ENCODE measurements at regions not wholly inside any gene's neighbourhood (a gene's known extent, or its start where the extent isn't known, plus 50 kb on each side); places are given as distances from the start of the nearest gene placed in this dataset.

- TF ChIP-seq CTCF (IDR thresholded peaks at IDR 0.05): no peak
- no peaks in the 10 kb centered on the region for H4K20me1 ChIP-seq (ENCODE audit: insufficient read depth, low read length)
- no peak overlapping the region for H2AFZ ChIP-seq (ENCODE audit: insufficient read depth, low read depth, low read length, poor library complexity, severe bottlenecking)
- intact Hi-C loops (cut with micrococcal nuclease): no loop called here
- no peak overlapping the region for H3K27ac ChIP-seq (ENCODE audit: low read depth in 1 of 2, low read length in 2 of 2)
- DNase-seq: no peak
- WGBS (ENCODE audit: insufficient coverage): 60% methylated on average over 1 of the region's 3 CpGs
- Mint-ChIP-seq H3K4me3 (no peak overlapping the region), H3K27ac (no peak overlapping the region), H3K36me3 (peaks cover 0 to under 1% of the 10 kb centered on the region in 2 donors), H3K27me3 (ENCODE audit: low read depth in 3 of 3) (no peaks in the 10 kb centered on the region), H3K4me1 (peaks cover 35% of the 10 kb centered on the region), H3K9me3 (peaks cover 7 to 17% (median 12%) of the 10 kb centered on the region in 7 donors)
- no peaks in the 10 kb centered on the region for H3K27me3 ChIP-seq (ENCODE audit: control insufficient read depth in 2 of 2, insufficient read depth in 2 of 2, low read length in 2 of 2)
- H3K9ac ChIP-seq (ENCODE audit: insufficient read depth, low read length, poor library complexity, severe bottlenecking): no peak overlapping the region
- H3K4me2 ChIP-seq (replicated peaks; ENCODE audit: extremely low read depth, low read length, poor library complexity, severe bottlenecking): no peak overlapping the region
- H3K79me2 ChIP-seq (ENCODE audit: insufficient read depth, low read length): no peaks in the 10 kb centered on the region
- H3K4me1 ChIP-seq (ENCODE audit: control insufficient read depth in 1 of 2, insufficient read depth in 2 of 2, low read length in 2 of 2): peaks cover 31 to 33% of the 10 kb centered on the region in 2 donors
- peaks cover 3 to 5% of the 10 kb centered on the region in 2 donors for H3K9me3 ChIP-seq (replicated peaks in 1 of 2; ENCODE audit: control insufficient read depth in 1 of 2, insufficient read depth in 1 of 2, low read length in 2 of 2)
- H3K4me3 ChIP-seq (replicated peaks in 1 of 3; ENCODE audit: low read depth in 2 of 3, low read length in 3 of 3): no peak overlapping the region
- no peaks in the 10 kb centered on the region for H3K36me3 ChIP-seq (replicated peaks in 1 of 2; ENCODE audit: control insufficient read depth in 1 of 2, insufficient read depth in 2 of 2, low read length in 2 of 2)
Measured at GRCh38 chr6:6418421-6418820, 98.0 kb upstream of the F13A1 start.

GRCh38 chr6:6420107-6420506 is 99.6 kb upstream of the F13A1 start:
- Mint-ChIP-seq H3K27me3 (ENCODE audit: low read depth in 3 of 3) (no peaks in the 10 kb centered on the region), H3K9me3 (peaks cover 22 to 31% (median 25%) of the 10 kb centered on the region in 7 donors), H3K27ac (no peak overlapping the region), H3K36me3 (peaks cover 2 to 11% of the 10 kb centered on the region in 2 donors), H3K4me3 (no peak overlapping the region), H3K4me1 (peaks cover 22% of the 10 kb centered on the region)
- H2AFZ ChIP-seq (ENCODE audit: insufficient read depth, low read depth, low read length, poor library complexity, severe bottlenecking): no peak overlapping the region
- no peak overlapping the region for H3K27ac ChIP-seq (ENCODE audit: low read depth in 1 of 2, low read length in 2 of 2)
- 100% methylated on average over 1 of the region's 1 CpG for WGBS (ENCODE audit: insufficient coverage)
- peaks cover 8 to 22% of the 10 kb centered on the region in 2 donors for H3K9me3 ChIP-seq (replicated peaks in 1 of 2; ENCODE audit: control insufficient read depth in 1 of 2, insufficient read depth in 1 of 2, low read length in 2 of 2)
- peaks cover 14 to 16% of the 10 kb centered on the region in 2 donors for H3K4me1 ChIP-seq (ENCODE audit: control insufficient read depth in 1 of 2, insufficient read depth in 2 of 2, low read length in 2 of 2)
- no peaks in the 10 kb centered on the region for H3K27me3 ChIP-seq (ENCODE audit: control insufficient read depth in 2 of 2, insufficient read depth in 2 of 2, low read length in 2 of 2)
- H3K79me2 ChIP-seq (ENCODE audit: insufficient read depth, low read length): no peaks in the 10 kb centered on the region
- no peak for DNase-seq
- TF ChIP-seq CTCF (IDR thresholded peaks at IDR 0.05): no peak
- no peak overlapping the region for H3K4me2 ChIP-seq (replicated peaks; ENCODE audit: extremely low read depth, low read length, poor library complexity, severe bottlenecking)
- H3K4me3 ChIP-seq (replicated peaks in 1 of 3; ENCODE audit: low read depth in 2 of 3, low read length in 3 of 3): no peak overlapping the region
- no peaks in the 10 kb centered on the region for H3K36me3 ChIP-seq (replicated peaks in 1 of 2; ENCODE audit: control insufficient read depth in 1 of 2, insufficient read depth in 2 of 2, low read length in 2 of 2)
- H4K20me1 ChIP-seq (ENCODE audit: insufficient read depth, low read length): no peaks in the 10 kb centered on the region
- H3K9ac ChIP-seq (ENCODE audit: insufficient read depth, low read length, poor library complexity, severe bottlenecking): no peak overlapping the region
- intact Hi-C loops (cut with micrococcal nuclease): no loop called here

Measured in CD14-positive monocyte (primary cell).